GM12891 (cell line): ENCODE measurements at regions not wholly inside any gene's neighbourhood (a gene's known extent, or its start where the extent isn't known, plus 50 kb on each side); places are given as distances from the start of the nearest gene placed in this dataset.

Experiments
- DNase-seq: peaks from one replicate; pipeline ENCODE4 v3.0.0; 2011; ENCODE audit warnings: low spot score; ENCODE audit not compliant: insufficient read length
- FAIRE-seq: peaks from 2 replicates; lab custom pipeline; 2011; peaks lifted over from hg19 to GRCh38; lab: Jason Lieb, UNC
- PAX5 ChIP-seq: IDR thresholded peaks from 2 replicates; pipeline ENCODE4 v1.6.1; 2011; ENCODE audit warnings: low read length, moderate library complexity, mild to moderate bottlenecking; ENCODE audit not compliant: insufficient read depth, severe bottlenecking
- POLR2A ChIP-seq: IDR thresholded peaks from 2 replicates; pipeline ENCODE4 v1.6.1; 2011; ENCODE audit warnings: low read depth, low read length, control low read depth
- POLR2AphosphoS5 ChIP-seq: IDR thresholded peaks from 2 replicates; pipeline ENCODE4 v1.6.1; 2011; ENCODE audit warnings: low read depth, low read length, control low read depth
- POU2F2 ChIP-seq: IDR thresholded peaks from 2 replicates; pipeline ENCODE4 v1.6.1; 2011; ENCODE audit warnings: low read depth, mild to moderate bottlenecking, control low read depth, low read length, moderate library complexity
- SPI1 ChIP-seq: IDR thresholded peaks from 2 replicates; pipeline ENCODE4 v1.6.1; 2011; ENCODE audit warnings: low read depth, low read length, control low read depth
- TAF1 ChIP-seq: IDR thresholded peaks from 2 replicates; pipeline ENCODE4 v1.6.1; 2011; ENCODE audit warnings: low read depth, low read length, control low read depth

- no peak for TF ChIP-seq SPI1
- TF ChIP-seq POLR2A, result no peak
- TF ChIP-seq PAX5, result no peak
- TF ChIP-seq TAF1, result no peak
- no peak for TF ChIP-seq POLR2AphosphoS5
- no peak for TF ChIP-seq POU2F2
- DNase-seq (no peak), FAIRE-seq (no peak)
Measured at GRCh38 chr5:86118542-86118941, 499.2 kb upstream of the COX7C start.

- FAIRE-seq, result no peak
- TF ChIP-seq POU2F2 (no peak), SPI1 (no peak), POLR2A (no peak), TAF1 (no peak), PAX5 (no peak), POLR2AphosphoS5 (no peak)
- DNase-seq, result no peak
Measured at GRCh38 chr5:86124333-86124732, 493.4 kb upstream of the COX7C start.

- FAIRE-seq (no peak), DNase-seq (no peak)
- TF ChIP-seq PAX5, result no peak
- no peak for TF ChIP-seq POLR2A
- TF ChIP-seq SPI1, result no peak
- TF ChIP-seq TAF1, result no peak
- no peak for TF ChIP-seq POLR2AphosphoS5
- TF ChIP-seq POU2F2, result no peak
Measured at GRCh38 chr5:86125731-86126601, 491.8 kb upstream of the COX7C start.

- no peak for DNase-seq
- no peak for FAIRE-seq
- TF ChIP-seq POU2F2 (no peak), POLR2AphosphoS5 (no peak), TAF1 (no peak), POLR2A (no peak), SPI1 (no peak), PAX5 (no peak)
Measured at GRCh38 chr5:86127696-86128095, 490.0 kb upstream of the COX7C start.

GRCh38 chr5:86129009-86129408 lies 488.7 kb upstream of the COX7C start:
- TF ChIP-seq POLR2A (no peak), POU2F2 (no peak), SPI1 (no peak), PAX5 (no peak), POLR2AphosphoS5 (no peak), TAF1 (no peak)
- DNase-seq, result no peak
- FAIRE-seq, result no peak

GRCh38 chr5:86137297-86137696 lies 480.4 kb upstream of the COX7C start:
- FAIRE-seq (no peak), DNase-seq (no peak)
- TF ChIP-seq POLR2A (no peak), TAF1 (no peak), SPI1 (no peak), PAX5 (no peak), POU2F2 (no peak), POLR2AphosphoS5 (no peak)

- FAIRE-seq, result no peak
- no peak for TF ChIP-seq POU2F2
- TF ChIP-seq TAF1, result no peak
- no peak for TF ChIP-seq POLR2AphosphoS5
- TF ChIP-seq POLR2A, result no peak
- no peak for TF ChIP-seq PAX5
- TF ChIP-seq SPI1, result no peak
- DNase-seq, result no peak
Measured at GRCh38 chr5:86143837-86144236, 473.9 kb upstream of the COX7C start.

- TF ChIP-seq PAX5 (no peak), TAF1 (no peak), POLR2A (no peak), POLR2AphosphoS5 (no peak), SPI1 (no peak)
- FAIRE-seq, result no peak
Measured at GRCh38 chr5:86152988-86153560, 464.7 kb upstream of the COX7C start.

GRCh38 chr5:86155796-86156195 lies 461.9 kb upstream of the COX7C start:
- DNase-seq (no peak), FAIRE-seq (no peak)
- no peak for TF ChIP-seq POU2F2
- TF ChIP-seq TAF1, result no peak
- TF ChIP-seq SPI1, result peak; percentile 21; the same call in 1 of the 2 replicates
- no peak for TF ChIP-seq PAX5
- no peak for TF ChIP-seq POLR2A
- TF ChIP-seq POLR2AphosphoS5, result no peak

More at GRCh38 chr5:86152988-86153560, 464.7 kb upstream of the COX7C start:
- DNase-seq, result no peak
